ENCODE measurements at regions not wholly inside any gene's neighbourhood (a gene's known extent, or its start where the extent isn't known, plus 50 kb on each side); places are given as distances from the start of the nearest gene placed in this dataset.
A peak's percentile ranks its signal among the peaks of the same experiment; 100 is the strongest.
"Not testable (repeated sequence)": the region's sequence is repeated elsewhere in the genome, so short reads cannot be mapped to it uniquely, and the experiment has no call there.

GRCh38 chr20:26010224-26010941 lies 313.7 kb upstream of the ZNF337 start:
- Mint-ChIP-seq H3K27ac (peak overlapping the region; percentile 97), H3K4me3 (peak overlapping the region; percentile 92), H3K4me1 (peaks cover 10% of the 10 kb centered on the region)
- ATAC-seq; H3K9me3 ChIP-seq (ENCODE audit: control insufficient read depth, low read length, poor library complexity, severe bottlenecking); H3K27me3 Mint-ChIP-seq; DNase-seq; H3K36me3 Mint-ChIP-seq (ENCODE audit: low read depth): not testable (repeated sequence)

GRCh38 chr20:26009402-26010223 lies 313.0 kb upstream of the ZNF337 start:
- not testable (repeated sequence) for H3K36me3 Mint-ChIP-seq (ENCODE audit: low read depth); ATAC-seq; H3K27me3 Mint-ChIP-seq; H3K9me3 ChIP-seq (ENCODE audit: control insufficient read depth, low read length, poor library complexity, severe bottlenecking)
- DNase-seq, result peak in 1 of 3 donors; percentile 21
- H3K4me1 Mint-ChIP-seq, result peaks cover 10% of the 10 kb centered on the region
- H3K4me3 Mint-ChIP-seq, result peak overlapping the region; percentile 92
- H3K27ac Mint-ChIP-seq, result peak overlapping the region; percentile 97

GRCh38 chr20:26008026-26008425 lies 311.4 kb upstream of the ZNF337 start:
- not testable (repeated sequence) for ATAC-seq; H3K9me3 ChIP-seq (ENCODE audit: control insufficient read depth, low read length, poor library complexity, severe bottlenecking); H3K27me3 Mint-ChIP-seq; H3K4me3 Mint-ChIP-seq; DNase-seq; H3K36me3 Mint-ChIP-seq (ENCODE audit: low read depth); H3K27ac Mint-ChIP-seq
- peaks cover 10% of the 10 kb centered on the region for H3K4me1 Mint-ChIP-seq

GRCh38 chr20:26006164-26006563 lies 309.5 kb upstream of the ZNF337 start:
- H3K4me3 Mint-ChIP-seq; H3K36me3 Mint-ChIP-seq (ENCODE audit: low read depth); H3K27ac Mint-ChIP-seq; H3K9me3 ChIP-seq (ENCODE audit: control insufficient read depth, low read length, poor library complexity, severe bottlenecking); ATAC-seq; DNase-seq; H3K27me3 Mint-ChIP-seq: not testable (repeated sequence)
- peaks cover 10% of the 10 kb centered on the region for H3K4me1 Mint-ChIP-seq

- not testable (repeated sequence) for H3K4me3 Mint-ChIP-seq; DNase-seq; H3K4me1 Mint-ChIP-seq; ATAC-seq; H3K27me3 Mint-ChIP-seq; H3K36me3 Mint-ChIP-seq (ENCODE audit: low read depth); H3K9me3 ChIP-seq (ENCODE audit: control insufficient read depth, low read length, poor library complexity, severe bottlenecking); H3K27ac Mint-ChIP-seq
Measured at GRCh38 chr20:26003959-26004358, 307.3 kb upstream of the ZNF337 start.

GRCh38 chr20:25997367-25998038 lies 300.9 kb upstream of the ZNF337 start:
- H3K36me3 Mint-ChIP-seq (ENCODE audit: low read depth); DNase-seq; ATAC-seq; H3K4me1 Mint-ChIP-seq; H3K9me3 ChIP-seq (ENCODE audit: control insufficient read depth, low read length, poor library complexity, severe bottlenecking); H3K27ac Mint-ChIP-seq; H3K4me3 Mint-ChIP-seq: not testable (repeated sequence)
- H3K27me3 Mint-ChIP-seq, result peaks cover 12% of the 10 kb centered on the region

GRCh38 chr20:25992146-25992545 lies 295.5 kb upstream of the ZNF337 start:
- Mint-ChIP-seq H3K4me3 (no peak overlapping the region), H3K36me3 (ENCODE audit: low read depth) (peaks cover 5% of the 10 kb centered on the region), H3K27me3 (peaks cover 41% of the 10 kb centered on the region), H3K27ac (no peak overlapping the region), H3K4me1 (peaks cover 9% of the 10 kb centered on the region)
- DNase-seq, result no peak
- ATAC-seq, result no peak
- H3K9me3 ChIP-seq (ENCODE audit: control insufficient read depth, low read length, poor library complexity, severe bottlenecking), result no peaks in the 10 kb centered on the region

GRCh38 chr20:25991756-25992130 lies 295.1 kb upstream of the ZNF337 start:
- no peak for DNase-seq
- H3K27ac Mint-ChIP-seq, result no peak overlapping the region
- H3K4me1 Mint-ChIP-seq, result peaks cover 8% of the 10 kb centered on the region
- no peak overlapping the region for H3K4me3 Mint-ChIP-seq
- H3K27me3 Mint-ChIP-seq, result peaks cover 43% of the 10 kb centered on the region
- no peak for ATAC-seq
- H3K9me3 ChIP-seq (ENCODE audit: control insufficient read depth, low read length, poor library complexity, severe bottlenecking), result no peaks in the 10 kb centered on the region
- H3K36me3 Mint-ChIP-seq (ENCODE audit: low read depth), result peaks cover 4% of the 10 kb centered on the region

- H3K36me3 Mint-ChIP-seq (ENCODE audit: low read depth), result peaks cover 3% of the 10 kb centered on the region
- H3K4me3 Mint-ChIP-seq, result no peak overlapping the region
- DNase-seq, result no peak
- ATAC-seq, result no peak
- no peak overlapping the region for H3K27ac Mint-ChIP-seq
- no peaks in the 10 kb centered on the region for H3K9me3 ChIP-seq (ENCODE audit: control insufficient read depth, low read length, poor library complexity, severe bottlenecking)
- peaks cover 4% of the 10 kb centered on the region for H3K4me1 Mint-ChIP-seq
- H3K27me3 Mint-ChIP-seq, result peaks cover 48% of the 10 kb centered on the region
Measured at GRCh38 chr20:25991051-25991755, 294.6 kb upstream of the ZNF337 start.

- ATAC-seq; DNase-seq; H3K36me3 Mint-ChIP-seq (ENCODE audit: low read depth); H3K4me3 Mint-ChIP-seq; H3K4me1 Mint-ChIP-seq; H3K9me3 ChIP-seq (ENCODE audit: control insufficient read depth, low read length, poor library complexity, severe bottlenecking); H3K27ac Mint-ChIP-seq: not testable (repeated sequence)
- peaks cover 56% of the 10 kb centered on the region for H3K27me3 Mint-ChIP-seq
Measured at GRCh38 chr20:25989686-25990085, 293.0 kb upstream of the ZNF337 start.

- peaks cover 6% of the 10 kb centered on the region for H3K4me1 Mint-ChIP-seq
- no peak for ATAC-seq
- H3K36me3 Mint-ChIP-seq (ENCODE audit: low read depth), result peaks cover 5% of the 10 kb centered on the region
- no peak overlapping the region for H3K4me3 Mint-ChIP-seq
- H3K27ac Mint-ChIP-seq, result no peak overlapping the region
- no peak for DNase-seq
- H3K27me3 Mint-ChIP-seq, result peaks cover 56% of the 10 kb centered on the region
- no peaks in the 10 kb centered on the region for H3K9me3 ChIP-seq (ENCODE audit: control insufficient read depth, low read length, poor library complexity, severe bottlenecking)
Measured at GRCh38 chr20:25989196-25989595, 292.5 kb upstream of the ZNF337 start.

GRCh38 chr20:25987928-25988560 lies 291.4 kb upstream of the ZNF337 start:
- not testable (repeated sequence) for H3K9me3 ChIP-seq (ENCODE audit: control insufficient read depth, low read length, poor library complexity, severe bottlenecking); DNase-seq; ATAC-seq; H3K36me3 Mint-ChIP-seq (ENCODE audit: low read depth); H3K4me1 Mint-ChIP-seq
- peak overlapping the region; percentile 86 for H3K4me3 Mint-ChIP-seq
- H3K27me3 Mint-ChIP-seq, result peaks cover 51% of the 10 kb centered on the region
- H3K27ac Mint-ChIP-seq, result peak overlapping the region; percentile 70

All from T-helper 17 cell (primary cell).